WTC11 (cell line): ENCODE measurements at regions not wholly inside any gene's neighbourhood (a gene's known extent, or its start where the extent isn't known, plus 50 kb on each side); places are given as distances from the start of the nearest gene placed in this dataset.

ENCODE experiments used
- ATAC-seq: fragments of 200-7000 bp; cut with Tn5 transposase; 2 replicates; pipeline ENCODE4 v1.10.0; 2021; ENCODE audit warnings: mild to moderate bottlenecking, moderate library complexity
- CTCF ChIA-PET: fragments of 300-600 bp; sonication (Branson Sonifier 250); formaldehyde crosslinking; loops from one replicate; lab custom pipeline; 2021; ENCODE audit warnings: antibody characterized with exemption; lab: Charles Lee
- POLR2A ChIA-PET: fragments of 350-600 bp; sonication (Branson Sonifier 250); formaldehyde crosslinking; loops from one replicate; lab custom pipeline; 2021; ENCODE audit warnings: antibody characterized with exemption; lab: Charles Lee
- DNase-seq: peaks from one replicate; pipeline ENCODE4 v3.0.0; 2021; ENCODE audit warnings: low spot score
- H3K27ac Mint-ChIP-seq: 2 replicates; pipeline ENCODE4 v1.8.0; 2021; ENCODE audit warnings: mixed read lengths
- H3K27me3 Mint-ChIP-seq: 2 replicates; pipeline ENCODE4 v1.8.0; 2021; ENCODE audit warnings: low read depth, mild to moderate bottlenecking, moderate library complexity, mixed read lengths
- H3K36me3 Mint-ChIP-seq: 2 replicates; pipeline ENCODE4 v1.8.0; 2021; ENCODE audit warnings: mixed read lengths
- H3K4me1 Mint-ChIP-seq: 2 replicates; pipeline ENCODE4 v1.8.0; 2022; ENCODE audit warnings: mixed read lengths
- H3K4me3 Mint-ChIP-seq: 2 replicates; pipeline ENCODE4 v1.8.0; 2021; ENCODE audit warnings: mild to moderate bottlenecking, moderate library complexity, mixed read lengths
- H3K9me3 Mint-ChIP-seq: 2 replicates; pipeline ENCODE4 v1.8.0; 2021; ENCODE audit warnings: mixed read lengths
- ATF1 ChIP-seq: sonication (generic); formaldehyde crosslinking; IDR thresholded peaks from 2 replicates; pipeline ENCODE4 v1.8.1; 2023; ENCODE audit warnings: mild to moderate bottlenecking, moderate library complexity, missing genetic modification reagents
- ATF6 ChIP-seq: sonication (generic); formaldehyde crosslinking; IDR thresholded peaks from 2 replicates; pipeline ENCODE4 v1.8.1; 2023; ENCODE audit warnings: mild to moderate bottlenecking, missing genetic modification reagents
- CREM ChIP-seq: sonication (generic); formaldehyde crosslinking; IDR thresholded peaks from 2 replicates; pipeline ENCODE4 v1.8.1; 2022; ENCODE audit warnings: mild to moderate bottlenecking, missing genetic modification reagents, moderate library complexity
- E2F1 ChIP-seq: sonication (generic); formaldehyde crosslinking; IDR thresholded peaks from 2 replicates; pipeline ENCODE4 v1.8.0; 2022; ENCODE audit warnings: mild to moderate bottlenecking, missing genetic modification reagents
- ESRRA ChIP-seq: sonication (generic); formaldehyde crosslinking; IDR thresholded peaks from 2 replicates; pipeline ENCODE4 v1.8.1; 2022; ENCODE audit warnings: mild to moderate bottlenecking, missing genetic modification reagents, borderline replicate concordance
- IRF2 ChIP-seq: sonication (generic); formaldehyde crosslinking; IDR thresholded peaks from 2 replicates; pipeline ENCODE4 v1.8.0; 2022; ENCODE audit warnings: low read depth, missing genetic modification reagents, borderline replicate concordance
- KAT7 ChIP-seq: sonication (generic); formaldehyde crosslinking; IDR thresholded peaks from 2 replicates; pipeline ENCODE4 v1.8.1; 2023; ENCODE audit warnings: missing genetic modification reagents, mild to moderate bottlenecking, borderline replicate concordance
- MXD4 ChIP-seq: fragments of 250-450 bp; sonication (Bioruptor Pico); IDR thresholded peaks from 2 replicates; pipeline ENCODE4 v1.8.0; 2021; ENCODE audit warnings: mild to moderate bottlenecking, moderate library complexity, borderline replicate concordance
- MYBL2 ChIP-seq: sonication (generic); formaldehyde crosslinking; IDR thresholded peaks from 2 replicates; pipeline ENCODE4 v1.8.1; 2023; ENCODE audit warnings: mild to moderate bottlenecking, moderate library complexity, missing genetic modification reagents
- NFATC4 ChIP-seq: fragments of 250-450 bp; sonication (Bioruptor Pico); IDR thresholded peaks from 2 replicates; pipeline ENCODE4 v1.9.0; 2021; ENCODE audit warnings: mild to moderate bottlenecking
- SMAD4 ChIP-seq: sonication (generic); formaldehyde crosslinking; IDR thresholded peaks from 2 replicates; pipeline ENCODE4 v1.8.0; 2022; ENCODE audit warnings: mild to moderate bottlenecking, missing genetic modification reagents
- STAT6 ChIP-seq: sonication (generic); formaldehyde crosslinking; conservative IDR thresholded peaks from 2 replicates; pipeline ENCODE4 v1.8.1; 2023; ENCODE audit warnings: mild to moderate bottlenecking, low read depth, missing genetic modification reagents, moderate library complexity
- TEAD4 ChIP-seq: sonication (generic); formaldehyde crosslinking; IDR thresholded peaks from 2 replicates; pipeline ENCODE4 v1.8.0; 2022; ENCODE audit warnings: mild to moderate bottlenecking, missing genetic modification reagents
- ZNF138 ChIP-seq: sonication (generic); formaldehyde crosslinking; conservative IDR thresholded peaks from 2 replicates; pipeline ENCODE4 v1.8.1; 2022; ENCODE audit warnings: mild to moderate bottlenecking, moderate library complexity, missing genetic modification reagents
- ZNF219 ChIP-seq: sonication (generic); formaldehyde crosslinking; IDR thresholded peaks from 2 replicates; pipeline ENCODE4 v1.8.0; 2023; ENCODE audit warnings: missing genetic modification reagents, mild to moderate bottlenecking, borderline replicate concordance
- ZNF263 ChIP-seq: sonication (generic); formaldehyde crosslinking; IDR thresholded peaks from 2 replicates; pipeline ENCODE4 v1.8.1; 2022; ENCODE audit warnings: low read depth, mild to moderate bottlenecking, moderate library complexity, missing genetic modification reagents
- ZNF512 ChIP-seq: sonication (generic); formaldehyde crosslinking; IDR thresholded peaks from 2 replicates; pipeline ENCODE4 v1.8.1; 2022; ENCODE audit warnings: missing genetic modification reagents, borderline replicate concordance
- TF ChIP-seq, protein P1 (sequence below): sonication (generic); formaldehyde crosslinking; IDR thresholded peaks from 2 replicates; pipeline ENCODE4 v1.8.0; 2022; ENCODE audit warnings: mild to moderate bottlenecking, missing genetic modification reagents
- TF ChIP-seq, protein P2 (sequence below): sonication (generic); formaldehyde crosslinking; IDR thresholded peaks from 2 replicates; pipeline ENCODE4 v1.8.1; 2022; ENCODE audit warnings: mild to moderate bottlenecking, moderate library complexity, missing genetic modification reagents

DNA sequence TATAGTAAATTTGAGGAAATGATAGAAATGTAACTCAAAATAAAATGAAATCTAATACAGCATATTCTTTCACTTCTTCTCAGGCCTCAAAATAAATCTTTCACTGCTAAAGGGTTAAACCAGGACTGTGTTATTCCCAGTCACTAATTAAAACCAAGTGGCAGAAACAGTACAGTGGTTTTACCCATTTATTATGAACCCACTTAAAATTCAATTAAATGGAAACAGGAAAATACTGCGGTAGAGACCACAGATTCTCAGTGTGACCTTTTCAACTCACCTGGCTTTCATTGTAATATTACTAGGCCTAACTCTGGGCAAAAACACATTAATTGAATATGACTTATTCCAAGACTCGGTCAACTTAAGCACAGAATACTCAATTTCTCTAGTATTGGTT, 176.5 kb upstream of the DKK2 start:
- CTCF ChIA-PET, result no interaction called here
- no peaks in the 10 kb centered on the region for H3K9me3 Mint-ChIP-seq
- POLR2A ChIA-PET, result no interaction called here
- peaks cover 7% of the 10 kb centered on the region; the same call in 1 of the 2 replicates for H3K4me1 Mint-ChIP-seq
- ATAC-seq, result no peak
- TF ChIP-seq, protein P1, sequence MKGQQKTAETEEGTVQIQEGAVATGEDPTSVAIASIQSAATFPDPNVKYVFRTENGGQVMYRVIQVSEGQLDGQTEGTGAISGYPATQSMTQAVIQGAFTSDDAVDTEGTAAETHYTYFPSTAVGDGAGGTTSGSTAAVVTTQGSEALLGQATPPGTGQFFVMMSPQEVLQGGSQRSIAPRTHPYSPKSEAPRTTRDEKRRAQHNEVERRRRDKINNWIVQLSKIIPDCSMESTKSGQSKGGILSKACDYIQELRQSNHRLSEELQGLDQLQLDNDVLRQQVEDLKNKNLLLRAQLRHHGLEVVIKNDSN (CRISPR knock-in tag), result no peak
- TF ChIP-seq ZNF219 (CRISPR knock-in tag) (no peak), TEAD4 (CRISPR knock-in tag) (no peak), MXD4 (CRISPR knock-in tag) (no peak), ZNF512 (CRISPR knock-in tag) (no peak), ATF6 (no peak), NFATC4 (CRISPR knock-in tag) (no peak), ZNF263 (CRISPR knock-in tag) (no peak)
- TF ChIP-seq, protein P2, sequence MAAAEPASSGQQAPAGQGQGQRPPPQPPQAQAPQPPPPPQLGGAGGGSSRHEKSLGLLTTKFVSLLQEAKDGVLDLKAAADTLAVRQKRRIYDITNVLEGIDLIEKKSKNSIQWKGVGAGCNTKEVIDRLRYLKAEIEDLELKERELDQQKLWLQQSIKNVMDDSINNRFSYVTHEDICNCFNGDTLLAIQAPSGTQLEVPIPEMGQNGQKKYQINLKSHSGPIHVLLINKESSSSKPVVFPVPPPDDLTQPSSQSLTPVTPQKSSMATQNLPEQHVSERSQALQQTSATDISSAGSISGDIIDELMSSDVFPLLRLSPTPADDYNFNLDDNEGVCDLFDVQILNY (CRISPR knock-in tag), result no peak
- no peaks in the 10 kb centered on the region for H3K27me3 Mint-ChIP-seq
- no peak overlapping the region for H3K4me3 Mint-ChIP-seq
- no peaks in the 10 kb centered on the region for H3K36me3 Mint-ChIP-seq
- no peak for DNase-seq
- H3K27ac Mint-ChIP-seq, result no peak overlapping the region

- ATAC-seq, result no peak
- H3K27ac Mint-ChIP-seq, result no peak overlapping the region
- POLR2A ChIA-PET, result no interaction called here
- TF ChIP-seq ESRRA, result no peak
- no peak for TF ChIP-seq ATF1 (CRISPR knock-in tag)
- TF ChIP-seq, all 79 proteins: peak for 0
- H3K4me3 Mint-ChIP-seq, result no peak overlapping the region
- H3K9me3 Mint-ChIP-seq, result no peaks in the 10 kb centered on the region
- CTCF ChIA-PET, result no interaction called here
- peaks cover 9% of the 10 kb centered on the region; the same call in 1 of the 2 replicates for H3K4me1 Mint-ChIP-seq
- H3K36me3 Mint-ChIP-seq, result no peaks in the 10 kb centered on the region
- no peaks in the 10 kb centered on the region for H3K27me3 Mint-ChIP-seq
- no peak for DNase-seq
Observed at GRCh38 chr4:107210450-107211239, 174.5 kb upstream of the DKK2 start.

DNA sequence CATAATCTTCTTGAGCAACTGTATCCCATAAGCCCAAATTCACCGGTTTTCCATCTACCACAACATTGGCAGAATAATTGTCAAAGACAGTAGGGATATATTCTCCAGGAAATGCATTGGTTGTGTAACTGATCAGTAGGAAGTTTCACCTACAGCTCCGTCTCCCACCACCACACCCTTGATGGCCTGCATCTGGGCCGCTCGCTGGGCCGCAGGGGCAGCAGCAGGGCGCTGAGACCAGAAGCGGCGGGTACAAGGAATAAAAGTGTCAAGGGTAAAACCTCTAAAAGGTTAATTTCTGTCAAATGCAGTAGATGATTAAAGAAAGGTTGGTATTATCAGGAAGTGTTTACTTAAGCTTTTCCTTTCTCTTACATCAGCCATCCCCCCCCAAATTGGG, 167.6 kb upstream of the DKK2 start:
- Mint-ChIP-seq H3K4me1 (0 out of 2 replicates have a peak, but pooled peaks cover 2% of the 10 kb centered on the region), H3K27me3 (no peaks in the 10 kb centered on the region), H3K9me3 (no peaks in the 10 kb centered on the region), H3K36me3 (no peaks in the 10 kb centered on the region), H3K27ac (no peak overlapping the region), H3K4me3 (no peak overlapping the region)
- ChIA-PET CTCF (no interaction called here), POLR2A (no interaction called here)
- ATAC-seq (no peak), DNase-seq (no peak)
- TF ChIP-seq KAT7 (CRISPR knock-in tag) (no peak), SMAD4 (CRISPR knock-in tag) (no peak), ZNF138 (no peak), MYBL2 (CRISPR knock-in tag) (no peak), CREM (CRISPR knock-in tag) (no peak), MXD4 (CRISPR knock-in tag) (no peak), E2F1 (no peak), STAT6 (CRISPR knock-in tag) (no peak), IRF2 (CRISPR knock-in tag) (no peak)
